KBM-7 (cell line): ENCODE measurements at regions not wholly inside any gene's neighbourhood (a gene's known extent, or its start where the extent isn't known, plus 50 kb on each side); places are given as distances from the start of the nearest gene placed in this dataset.
"Not testable (repeated sequence)": the region's sequence is repeated elsewhere in the genome, so short reads cannot be mapped to it uniquely, and the experiment has no call there.

Experiments used
- DNase-seq: peaks from one replicate; pipeline ENCODE4 v3.0.0-alpha.2; 2015
- in situ Hi-C: fragments of 300-500 bp; cut with MboI; formaldehyde crosslinking; loops from 2 replicates; pipeline ENCODE4 v1.14.3; 2020; ENCODE audit warnings: low sequenced_read_pairs, low pct_unique_long_range_greater_than_20kb, mixed read lengths

GRCh38 chr3:193821151-193821668, 228.2 kb downstream of the OPA1 start:
- in situ Hi-C loops, result no loop called here
- no peak for DNase-seq

GRCh38 chr3:193822492-193823212, 229.6 kb downstream of the OPA1 start:
- in situ Hi-C loops, result no loop called here
- no peak for DNase-seq

GRCh38 chr3:193823213-193823605, 230.2 kb downstream of the OPA1 start:
- in situ Hi-C loops, DNase-seq: not testable (repeated sequence)

- in situ Hi-C loops, result no loop called here
- no peak for DNase-seq
These were observed 231.4 kb downstream of the OPA1 start for GRCh38 chr3:193824365-193824764.

- in situ Hi-C loops, result no loop called here
- DNase-seq, result no peak
These were observed 232.6 kb downstream of the OPA1 start for GRCh38 chr3:193825617-193826016.

- in situ Hi-C loops, result no loop called here
- DNase-seq, result no peak
These were observed 233.3 kb downstream of the OPA1 start for GRCh38 chr3:193826159-193826795.

GRCh38 chr3:193827040-193827669, 234.1 kb downstream of the OPA1 start:
- no peak for DNase-seq
- in situ Hi-C loops, result no loop called here

GRCh38 chr3:193827871-193828270, 234.9 kb downstream of the OPA1 start:
- in situ Hi-C loops, result no loop called here

GRCh38 chr3:193828477-193828876, 235.5 kb downstream of the OPA1 start:
- DNase-seq, result no peak
- in situ Hi-C loops, result no loop called here

More at GRCh38 chr3:193827871-193828270, 234.9 kb downstream of the OPA1 start:
- no peak for DNase-seq

GRCh38 chr3:193829781-193830180, 236.8 kb downstream of the OPA1 start:
- in situ Hi-C loops, result no loop called here
- DNase-seq, result no peak

GRCh38 chr3:193830791-193831191, 237.8 kb downstream of the OPA1 start:
- no peak for DNase-seq
- in situ Hi-C loops, result no loop called here

- DNase-seq, result no peak
- in situ Hi-C loops, result no loop called here
These were observed 238.8 kb downstream of the OPA1 start for GRCh38 chr3:193831495-193832455.

GRCh38 chr3:193832833-193833413, 239.9 kb downstream of the OPA1 start:
- in situ Hi-C loops, result no loop called here

GRCh38 chr3:193833592-193833991, 240.6 kb downstream of the OPA1 start:
- in situ Hi-C loops, result no loop called here
- DNase-seq, result no peak

More at GRCh38 chr3:193832833-193833413, 239.9 kb downstream of the OPA1 start:
- no peak for DNase-seq

GRCh38 chr3:193835414-193835813, 242.4 kb downstream of the OPA1 start:
- in situ Hi-C loops, result no loop called here
- no peak for DNase-seq

- no peak for DNase-seq
- in situ Hi-C loops, result no loop called here
These were observed 243.5 kb downstream of the OPA1 start for GRCh38 chr3:193836511-193836910.

GRCh38 chr3:193836918-193837317, 243.9 kb downstream of the OPA1 start:
- in situ Hi-C loops, result no loop called here
- no peak for DNase-seq

- in situ Hi-C loops, result no loop called here
- no peak for DNase-seq
These were observed 244.4 kb downstream of the OPA1 start for GRCh38 chr3:193837347-193837827.
